GM23338 (cell line): ENCODE measurements at regions not wholly inside any gene's neighbourhood (a gene's known extent, or its start where the extent isn't known, plus 50 kb on each side); places are given as distances from the start of the nearest gene placed in this dataset.

Experiments used
- ATAC-seq: fragments of 200-7000 bp; cut with Tn5 transposase; 3 replicates; pipeline ENCODE4 v1.9.1; 2020
- DNase-seq: peaks from one replicate; pipeline ENCODE4 v3.0.0-alpha.2; 2015; ENCODE audit warnings: low spot score
- H2AFZ ChIP-seq: fragments of 200-600 bp; sonication (generic); 2 replicates; pipeline ENCODE4 v1.8.0; 2016; ENCODE audit warnings: antibody characterized with exemption, mild to moderate bottlenecking, moderate library complexity
- H3F3A ChIP-seq: fragments of 200-600 bp; sonication (generic); replicated peaks from 2 replicates; pipeline ENCODE4 v1.8.0; 2017; ENCODE audit warnings: antibody characterized with exemption, mixed run types, low read depth
- H3K27ac ChIP-seq: fragments of 200-600 bp; sonication (generic); 2 replicates; pipeline ENCODE4 v1.6.1; 2016; ENCODE audit warnings: low read depth
- H3K27me3 ChIP-seq: fragments of 200-600 bp; sonication (generic); 2 replicates; pipeline ENCODE4 v1.8.0; 2016; ENCODE audit warnings: mild to moderate bottlenecking, mixed run types, moderate library complexity; ENCODE audit not compliant: insufficient read depth
- H3K36me3 ChIP-seq: fragments of 200-600 bp; sonication (generic); 2 replicates; pipeline ENCODE4 v1.8.0; 2016; ENCODE audit warnings: mild to moderate bottlenecking; ENCODE audit not compliant: insufficient read depth
- H3K4me1 ChIP-seq: fragments of 200-600 bp; sonication (generic); 2 replicates; pipeline ENCODE4 v1.8.0; 2016; ENCODE audit warnings: mild to moderate bottlenecking, moderate library complexity; ENCODE audit not compliant: insufficient read depth
- H3K4me2 ChIP-seq: fragments of 200-600 bp; sonication (generic); 2 replicates; pipeline ENCODE4 v1.7.1; 2017; ENCODE audit warnings: mixed run types
- H3K4me3 ChIP-seq: fragments of 200-600 bp; sonication (generic); 2 replicates; pipeline ENCODE4 v1.6.1; 2016; ENCODE audit warnings: mixed run types
- H3K79me2 ChIP-seq: fragments of 200-600 bp; sonication (generic); replicated peaks from 2 replicates; pipeline ENCODE4 v1.8.0; 2017; ENCODE audit warnings: mild to moderate bottlenecking; ENCODE audit not compliant: insufficient read depth
- H3K9me2 ChIP-seq: fragments of 200-600 bp; sonication (generic); 2 replicates; pipeline ENCODE4 v1.8.0; 2017; ENCODE audit not compliant: insufficient read depth
- H4K20me1 ChIP-seq: fragments of 200-600 bp; sonication (generic); replicated peaks from 2 replicates; pipeline ENCODE4 v1.8.0; 2017; ENCODE audit warnings: mild to moderate bottlenecking; ENCODE audit not compliant: insufficient read depth
- H3K27ac Mint-ChIP-seq: 2 replicates; pipeline ENCODE4 v1.8.0; 2020; ENCODE audit warnings: inconsistent platforms, mild to moderate bottlenecking, moderate library complexity, mixed read lengths
- H3K27me3 Mint-ChIP-seq: 3 replicates; pipeline ENCODE4 v1.8.0; 2022; ENCODE audit warnings: low read depth, mild to moderate bottlenecking, moderate library complexity, mixed read lengths, inconsistent platforms; ENCODE audit not compliant: insufficient read depth, poor library complexity
- H3K36me3 Mint-ChIP-seq: 3 replicates; pipeline ENCODE4 v1.8.0; 2021; ENCODE audit warnings: low read depth, mild to moderate bottlenecking, inconsistent platforms, moderate library complexity, mixed read lengths
- H3K4me1 Mint-ChIP-seq: 3 replicates; pipeline ENCODE4 v1.8.0; 2020; ENCODE audit warnings: mild to moderate bottlenecking, inconsistent platforms, mixed read lengths
- H3K4me3 Mint-ChIP-seq: 3 replicates; pipeline ENCODE4 v1.8.0; 2021; ENCODE audit warnings: moderate library complexity, mild to moderate bottlenecking, inconsistent platforms, mixed read lengths
- H3K9me3 Mint-ChIP-seq: 3 replicates; pipeline ENCODE4 v1.8.0; 2020; ENCODE audit warnings: moderate library complexity, mild to moderate bottlenecking, inconsistent platforms, mixed read lengths
- CREB1 ChIP-seq: fragments of 250-450 bp; sonication (Bioruptor Pico); IDR thresholded peaks from 2 replicates; pipeline ENCODE4 v1.5.0; 2020; ENCODE audit warnings: low read depth, mild to moderate bottlenecking, moderate library complexity
- EZH2 ChIP-seq: fragments of 200-600 bp; sonication (generic); IDR thresholded peaks from one replicate; pipeline ENCODE4 v1.8.0; 2017; ENCODE audit warnings: antibody characterized with exemption, mild to moderate bottlenecking, low read depth; ENCODE audit not compliant: unreplicated experiment
- JUNB ChIP-seq: IDR thresholded peaks from one replicate; pipeline ENCODE4 v1.6.1; 2016; ENCODE audit warnings: antibody characterized with exemption; ENCODE audit not compliant: unreplicated experiment
- NANOG ChIP-seq: IDR thresholded peaks from 2 replicates; pipeline ENCODE4 v1.6.1; 2016; ENCODE audit warnings: antibody characterized with exemption, borderline replicate concordance
- POLR2AphosphoS5 ChIP-seq: IDR thresholded peaks from 2 replicates; pipeline ENCODE4 v1.6.1; 2016; ENCODE audit warnings: antibody characterized with exemption, low read depth
- STAT1 ChIP-seq: IDR thresholded peaks from one replicate; pipeline ENCODE4 v1.6.1; 2016; ENCODE audit warnings: antibody characterized with exemption; ENCODE audit not compliant: unreplicated experiment
- TF ChIP-seq, protein P1 (sequence below): IDR thresholded peaks from 2 replicates; pipeline ENCODE4 v1.6.1; 2016; ENCODE audit warnings: antibody characterized with exemption
- TF ChIP-seq, protein P2 (sequence below), 2 experiments: fragments of 200-600 bp in 1 of 2; sonication (generic) in 1 of 2; conservative IDR thresholded peaks; 2 replicates each; pipeline versions ENCODE4 v1.5.1 to v1.6.1; 2016 to 2017; ENCODE audit warnings: antibody characterized with exemption in 2 of 2, low read depth in 2 of 2, mild to moderate bottlenecking in 2 of 2, moderate library complexity in 1 of 2
- TF ChIP-seq, protein P3 (sequence below): IDR thresholded peaks from one replicate; pipeline ENCODE4 v1.6.1; 2018; ENCODE audit warnings: antibody characterized with exemption; ENCODE audit not compliant: unreplicated experiment
- TF ChIP-seq, protein P4 (sequence below): fragments of 250-450 bp; sonication (Bioruptor Pico); IDR thresholded peaks from 2 replicates; pipeline ENCODE4 v1.5.0; 2020; ENCODE audit warnings: mild to moderate bottlenecking, moderate library complexity

DNA sequence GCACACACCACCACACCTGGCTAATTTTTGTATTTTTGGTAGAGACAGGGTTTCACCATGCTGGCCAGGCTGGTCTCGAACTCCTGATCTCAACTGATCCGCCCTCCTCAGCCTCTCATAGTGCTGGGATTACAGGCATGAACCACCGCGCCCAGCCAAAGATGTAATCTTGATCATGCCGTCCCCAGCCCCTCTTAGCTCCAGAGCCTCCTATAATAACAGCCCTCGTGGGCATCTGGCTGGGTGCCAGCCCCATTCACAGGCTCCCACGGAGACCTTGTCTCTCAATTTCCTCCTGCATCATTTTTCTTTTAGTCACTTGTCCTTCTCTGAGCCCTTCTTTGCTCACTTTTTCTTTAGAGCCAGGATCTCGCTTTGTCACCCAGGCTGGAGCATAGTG, 94.2 kb downstream of the KATNIP start:
- ATAC-seq (no peak), DNase-seq (no peak)
- Mint-ChIP-seq H3K27ac (peak overlapping the region; percentile 18; the same call in 1 of the 2 replicates), H3K9me3 (no peaks in the 10 kb centered on the region), H3K4me3 (no peak overlapping the region), H3K36me3 (0 out of 3 replicates have a peak, but pooled peaks cover 3% of the 10 kb centered on the region), H3K27me3 (peaks cover 8% of the 10 kb centered on the region), H3K4me1 (peaks cover 7% of the 10 kb centered on the region)
- Histone ChIP-seq H3K27me3 (no peaks in the 10 kb centered on the region), H3K36me3 (no peaks in the 10 kb centered on the region), H3F3A (no peaks in the 10 kb centered on the region), H3K4me3 (no peak overlapping the region), H3K4me1 (peaks cover 4% of the 10 kb centered on the region; the same call in 1 of the 2 replicates), H3K27ac (no peak overlapping the region), H3K9me2 (no peaks in the 10 kb centered on the region), H3K79me2 (no peaks in the 10 kb centered on the region), H4K20me1 (no peaks in the 10 kb centered on the region; the same call in 1 of the 2 replicates), H3K4me2 (no peak overlapping the region), H2AFZ (no peak overlapping the region)
- TF ChIP-seq, protein P1, sequence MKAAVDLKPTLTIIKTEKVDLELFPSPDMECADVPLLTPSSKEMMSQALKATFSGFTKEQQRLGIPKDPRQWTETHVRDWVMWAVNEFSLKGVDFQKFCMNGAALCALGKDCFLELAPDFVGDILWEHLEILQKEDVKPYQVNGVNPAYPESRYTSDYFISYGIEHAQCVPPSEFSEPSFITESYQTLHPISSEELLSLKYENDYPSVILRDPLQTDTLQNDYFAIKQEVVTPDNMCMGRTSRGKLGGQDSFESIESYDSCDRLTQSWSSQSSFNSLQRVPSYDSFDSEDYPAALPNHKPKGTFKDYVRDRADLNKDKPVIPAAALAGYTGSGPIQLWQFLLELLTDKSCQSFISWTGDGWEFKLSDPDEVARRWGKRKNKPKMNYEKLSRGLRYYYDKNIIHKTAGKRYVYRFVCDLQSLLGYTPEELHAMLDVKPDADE = no peak
- TF ChIP-seq, protein P2, sequence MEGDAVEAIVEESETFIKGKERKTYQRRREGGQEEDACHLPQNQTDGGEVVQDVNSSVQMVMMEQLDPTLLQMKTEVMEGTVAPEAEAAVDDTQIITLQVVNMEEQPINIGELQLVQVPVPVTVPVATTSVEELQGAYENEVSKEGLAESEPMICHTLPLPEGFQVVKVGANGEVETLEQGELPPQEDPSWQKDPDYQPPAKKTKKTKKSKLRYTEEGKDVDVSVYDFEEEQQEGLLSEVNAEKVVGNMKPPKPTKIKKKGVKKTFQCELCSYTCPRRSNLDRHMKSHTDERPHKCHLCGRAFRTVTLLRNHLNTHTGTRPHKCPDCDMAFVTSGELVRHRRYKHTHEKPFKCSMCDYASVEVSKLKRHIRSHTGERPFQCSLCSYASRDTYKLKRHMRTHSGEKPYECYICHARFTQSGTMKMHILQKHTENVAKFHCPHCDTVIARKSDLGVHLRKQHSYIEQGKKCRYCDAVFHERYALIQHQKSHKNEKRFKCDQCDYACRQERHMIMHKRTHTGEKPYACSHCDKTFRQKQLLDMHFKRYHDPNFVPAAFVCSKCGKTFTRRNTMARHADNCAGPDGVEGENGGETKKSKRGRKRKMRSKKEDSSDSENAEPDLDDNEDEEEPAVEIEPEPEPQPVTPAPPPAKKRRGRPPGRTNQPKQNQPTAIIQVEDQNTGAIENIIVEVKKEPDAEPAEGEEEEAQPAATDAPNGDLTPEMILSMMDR (conservative IDR thresholded peaks at IDR 0.05; ENCODE audit: low read depth in 2 of 2) = no peak
- TF ChIP-seq CREB1 (CRISPR knock-in tag) = no peak
- TF ChIP-seq, protein P3, sequence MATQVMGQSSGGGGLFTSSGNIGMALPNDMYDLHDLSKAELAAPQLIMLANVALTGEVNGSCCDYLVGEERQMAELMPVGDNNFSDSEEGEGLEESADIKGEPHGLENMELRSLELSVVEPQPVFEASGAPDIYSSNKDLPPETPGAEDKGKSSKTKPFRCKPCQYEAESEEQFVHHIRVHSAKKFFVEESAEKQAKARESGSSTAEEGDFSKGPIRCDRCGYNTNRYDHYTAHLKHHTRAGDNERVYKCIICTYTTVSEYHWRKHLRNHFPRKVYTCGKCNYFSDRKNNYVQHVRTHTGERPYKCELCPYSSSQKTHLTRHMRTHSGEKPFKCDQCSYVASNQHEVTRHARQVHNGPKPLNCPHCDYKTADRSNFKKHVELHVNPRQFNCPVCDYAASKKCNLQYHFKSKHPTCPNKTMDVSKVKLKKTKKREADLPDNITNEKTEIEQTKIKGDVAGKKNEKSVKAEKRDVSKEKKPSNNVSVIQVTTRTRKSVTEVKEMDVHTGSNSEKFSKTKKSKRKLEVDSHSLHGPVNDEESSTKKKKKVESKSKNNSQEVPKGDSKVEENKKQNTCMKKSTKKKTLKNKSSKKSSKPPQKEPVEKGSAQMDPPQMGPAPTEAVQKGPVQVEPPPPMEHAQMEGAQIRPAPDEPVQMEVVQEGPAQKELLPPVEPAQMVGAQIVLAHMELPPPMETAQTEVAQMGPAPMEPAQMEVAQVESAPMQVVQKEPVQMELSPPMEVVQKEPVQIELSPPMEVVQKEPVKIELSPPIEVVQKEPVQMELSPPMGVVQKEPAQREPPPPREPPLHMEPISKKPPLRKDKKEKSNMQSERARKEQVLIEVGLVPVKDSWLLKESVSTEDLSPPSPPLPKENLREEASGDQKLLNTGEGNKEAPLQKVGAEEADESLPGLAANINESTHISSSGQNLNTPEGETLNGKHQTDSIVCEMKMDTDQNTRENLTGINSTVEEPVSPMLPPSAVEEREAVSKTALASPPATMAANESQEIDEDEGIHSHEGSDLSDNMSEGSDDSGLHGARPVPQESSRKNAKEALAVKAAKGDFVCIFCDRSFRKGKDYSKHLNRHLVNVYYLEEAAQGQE = no peak
- TF ChIP-seq NANOG = no peak
- TF ChIP-seq STAT1 = no peak
- no peak for TF ChIP-seq POLR2AphosphoS5
- no peak for TF ChIP-seq JUNB
- TF ChIP-seq, protein P4, sequence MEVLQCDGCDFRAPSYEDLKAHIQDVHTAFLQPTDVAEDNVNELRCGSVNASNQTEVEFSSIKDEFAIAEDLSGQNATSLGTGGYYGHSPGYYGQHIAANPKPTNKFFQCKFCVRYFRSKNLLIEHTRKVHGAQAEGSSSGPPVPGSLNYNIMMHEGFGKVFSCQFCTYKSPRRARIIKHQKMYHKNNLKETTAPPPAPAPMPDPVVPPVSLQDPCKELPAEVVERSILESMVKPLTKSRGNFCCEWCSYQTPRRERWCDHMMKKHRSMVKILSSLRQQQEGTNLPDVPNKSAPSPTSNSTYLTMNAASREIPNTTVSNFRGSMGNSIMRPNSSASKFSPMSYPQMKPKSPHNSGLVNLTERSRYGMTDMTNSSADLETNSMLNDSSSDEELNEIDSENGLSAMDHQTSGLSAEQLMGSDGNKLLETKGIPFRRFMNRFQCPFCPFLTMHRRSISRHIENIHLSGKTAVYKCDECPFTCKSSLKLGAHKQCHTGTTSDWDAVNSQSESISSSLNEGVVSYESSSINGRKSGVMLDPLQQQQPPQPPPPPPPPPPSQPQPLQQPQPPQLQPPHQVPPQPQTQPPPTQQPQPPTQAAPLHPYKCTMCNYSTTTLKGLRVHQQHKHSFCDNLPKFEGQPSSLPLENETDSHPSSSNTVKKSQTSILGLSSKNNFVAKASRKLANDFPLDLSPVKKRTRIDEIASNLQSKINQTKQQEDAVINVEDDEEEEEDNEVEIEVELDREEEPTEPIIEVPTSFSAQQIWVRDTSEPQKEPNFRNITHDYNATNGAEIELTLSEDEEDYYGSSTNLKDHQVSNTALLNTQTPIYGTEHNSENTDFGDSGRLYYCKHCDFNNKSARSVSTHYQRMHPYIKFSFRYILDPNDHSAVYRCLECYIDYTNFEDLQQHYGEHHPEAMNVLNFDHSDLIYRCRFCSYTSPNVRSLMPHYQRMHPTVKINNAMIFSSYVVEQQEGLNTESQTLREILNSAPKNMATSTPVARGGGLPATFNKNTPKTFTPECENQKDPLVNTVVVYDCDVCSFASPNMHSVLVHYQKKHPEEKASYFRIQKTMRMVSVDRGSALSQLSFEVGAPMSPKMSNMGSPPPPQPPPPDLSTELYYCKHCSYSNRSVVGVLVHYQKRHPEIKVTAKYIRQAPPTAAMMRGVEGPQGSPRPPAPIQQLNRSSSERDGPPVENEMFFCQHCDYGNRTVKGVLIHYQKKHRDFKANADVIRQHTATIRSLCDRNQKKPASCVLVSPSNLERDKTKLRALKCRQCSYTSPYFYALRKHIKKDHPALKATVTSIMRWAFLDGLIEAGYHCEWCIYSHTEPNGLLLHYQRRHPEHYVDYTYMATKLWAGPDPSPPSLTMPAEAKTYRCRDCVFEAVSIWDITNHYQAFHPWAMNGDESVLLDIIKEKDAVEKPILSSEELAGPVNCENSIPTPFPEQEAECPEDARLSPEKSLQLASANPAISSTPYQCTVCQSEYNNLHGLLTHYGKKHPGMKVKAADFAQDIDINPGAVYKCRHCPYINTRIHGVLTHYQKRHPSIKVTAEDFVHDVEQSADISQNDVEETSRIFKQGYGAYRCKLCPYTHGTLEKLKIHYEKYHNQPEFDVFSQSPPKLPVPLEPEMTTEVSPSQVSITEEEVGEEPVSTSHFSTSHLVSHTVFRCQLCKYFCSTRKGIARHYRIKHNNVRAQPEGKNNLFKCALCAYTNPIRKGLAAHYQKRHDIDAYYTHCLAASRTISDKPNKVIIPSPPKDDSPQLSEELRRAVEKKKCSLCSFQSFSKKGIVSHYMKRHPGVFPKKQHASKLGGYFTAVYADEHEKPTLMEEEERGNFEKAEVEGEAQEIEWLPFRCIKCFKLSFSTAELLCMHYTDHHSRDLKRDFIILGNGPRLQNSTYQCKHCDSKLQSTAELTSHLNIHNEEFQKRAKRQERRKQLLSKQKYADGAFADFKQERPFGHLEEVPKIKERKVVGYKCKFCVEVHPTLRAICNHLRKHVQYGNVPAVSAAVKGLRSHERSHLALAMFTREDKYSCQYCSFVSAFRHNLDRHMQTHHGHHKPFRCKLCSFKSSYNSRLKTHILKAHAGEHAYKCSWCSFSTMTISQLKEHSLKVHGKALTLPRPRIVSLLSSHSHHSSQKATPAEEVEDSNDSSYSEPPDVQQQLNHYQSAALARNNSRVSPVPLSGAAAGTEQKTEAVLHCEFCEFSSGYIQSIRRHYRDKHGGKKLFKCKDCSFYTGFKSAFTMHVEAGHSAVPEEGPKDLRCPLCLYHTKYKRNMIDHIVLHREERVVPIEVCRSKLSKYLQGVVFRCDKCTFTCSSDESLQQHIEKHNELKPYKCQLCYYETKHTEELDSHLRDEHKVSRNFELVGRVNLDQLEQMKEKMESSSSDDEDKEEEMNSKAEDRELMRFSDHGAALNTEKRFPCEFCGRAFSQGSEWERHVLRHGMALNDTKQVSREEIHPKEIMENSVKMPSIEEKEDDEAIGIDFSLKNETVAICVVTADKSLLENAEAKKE (CRISPR knock-in tag) = no peak
- TF ChIP-seq EZH2 = no peak
